Activated CD8-positive, alpha-beta T cell treated with anti-CD3 and anti-CD28 coated beads for 36 hours (primary cell): ENCODE measurements at regions not wholly inside any gene's neighbourhood (a gene's known extent, or its start where the extent isn't known, plus 50 kb on each side); places are given as distances from the start of the nearest gene placed in this dataset.
"Not testable (repeated sequence)": the region's sequence is repeated elsewhere in the genome, so short reads cannot be mapped to it uniquely, and the experiment has no call there.

Source experiments
- ATAC-seq: fragments of 200-7000 bp; cut with Tn5 transposase; one replicate; pipeline ENCODE4 v1.10.0; 2021; ENCODE audit warnings: mild to moderate bottlenecking, moderate library complexity
- CTCF ChIA-PET: fragments of 350-600 bp; sonication (Branson Sonifier 250); formaldehyde crosslinking; loops from one replicate; lab custom pipeline; 2021; ENCODE audit warnings: antibody characterized with exemption; lab: Charles Lee
- POLR2A ChIA-PET: fragments of 350-600 bp; sonication (Branson Sonifier 250); formaldehyde crosslinking; loops from one replicate; lab custom pipeline; 2021; ENCODE audit warnings: antibody characterized with exemption; lab: Charles Lee
- DNase-seq: peaks from one replicate; pipeline ENCODE4 v3.0.0-alpha.2; 2020
- H3K27ac Mint-ChIP-seq: one replicate; pipeline ENCODE4 v1.8.0; 2021; ENCODE audit warnings: mild to moderate bottlenecking, mixed read lengths
- H3K27me3 Mint-ChIP-seq: one replicate; pipeline ENCODE4 v1.8.0; 2021; ENCODE audit warnings: mixed read lengths
- H3K36me3 Mint-ChIP-seq: one replicate; pipeline ENCODE4 v1.8.0; 2021; ENCODE audit warnings: low read depth, mixed read lengths
- H3K4me1 Mint-ChIP-seq: one replicate; pipeline ENCODE4 v1.8.0; 2021; ENCODE audit warnings: low read depth, mixed read lengths
- H3K4me3 Mint-ChIP-seq: one replicate; pipeline ENCODE4 v1.8.0; 2021; ENCODE audit warnings: mild to moderate bottlenecking, moderate library complexity, mixed read lengths
- H3K9me3 Mint-ChIP-seq: one replicate; pipeline ENCODE4 v1.8.0; 2021; ENCODE audit warnings: mixed read lengths
- intact Hi-C: fragments of 100-400 bp; cut with micrococcal nuclease; formaldehyde crosslinking; loops from one replicate; pipeline ENCODE4 v1.10.0; 2022
- TF ChIP-seq, protein P1 (sequence below): fragments of 200-600 bp; IDR thresholded peaks from one replicate; pipeline ENCODE4 v1.8.0; 2022; ENCODE audit warnings: antibody characterized with exemption, mild to moderate bottlenecking

DNA sequence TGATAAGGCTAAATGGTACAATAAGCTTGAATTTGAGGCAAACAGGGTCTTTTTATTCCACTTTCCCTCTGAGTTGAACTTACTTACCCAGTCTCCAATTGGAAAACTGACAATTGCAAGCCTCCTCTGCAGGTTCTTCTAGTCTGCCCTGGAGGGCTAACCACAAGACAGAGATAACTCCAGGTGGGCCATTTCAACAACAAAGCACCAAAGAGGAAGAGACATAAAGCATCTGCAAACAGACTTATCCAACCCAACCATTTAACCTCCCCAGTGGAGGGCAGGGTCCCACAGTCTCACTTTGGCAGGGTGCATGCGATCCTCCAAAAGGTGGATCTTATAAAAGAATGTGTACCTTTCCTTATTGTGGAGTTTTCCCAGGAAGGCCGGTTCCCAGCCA lies 525.8 kb downstream of the DIPK2A start:
- Mint-ChIP-seq H3K9me3 (no peaks in the 10 kb centered on the region), H3K27ac (no peak overlapping the region), H3K27me3 (no peaks in the 10 kb centered on the region), H3K4me1 (no peaks in the 10 kb centered on the region), H3K36me3 (no peaks in the 10 kb centered on the region), H3K4me3 (no peak overlapping the region)
- POLR2A ChIA-PET = no interaction called here
- intact Hi-C loops = no loop called here
- CTCF ChIA-PET = no interaction called here
- no peak for DNase-seq
- TF ChIP-seq, protein P1, sequence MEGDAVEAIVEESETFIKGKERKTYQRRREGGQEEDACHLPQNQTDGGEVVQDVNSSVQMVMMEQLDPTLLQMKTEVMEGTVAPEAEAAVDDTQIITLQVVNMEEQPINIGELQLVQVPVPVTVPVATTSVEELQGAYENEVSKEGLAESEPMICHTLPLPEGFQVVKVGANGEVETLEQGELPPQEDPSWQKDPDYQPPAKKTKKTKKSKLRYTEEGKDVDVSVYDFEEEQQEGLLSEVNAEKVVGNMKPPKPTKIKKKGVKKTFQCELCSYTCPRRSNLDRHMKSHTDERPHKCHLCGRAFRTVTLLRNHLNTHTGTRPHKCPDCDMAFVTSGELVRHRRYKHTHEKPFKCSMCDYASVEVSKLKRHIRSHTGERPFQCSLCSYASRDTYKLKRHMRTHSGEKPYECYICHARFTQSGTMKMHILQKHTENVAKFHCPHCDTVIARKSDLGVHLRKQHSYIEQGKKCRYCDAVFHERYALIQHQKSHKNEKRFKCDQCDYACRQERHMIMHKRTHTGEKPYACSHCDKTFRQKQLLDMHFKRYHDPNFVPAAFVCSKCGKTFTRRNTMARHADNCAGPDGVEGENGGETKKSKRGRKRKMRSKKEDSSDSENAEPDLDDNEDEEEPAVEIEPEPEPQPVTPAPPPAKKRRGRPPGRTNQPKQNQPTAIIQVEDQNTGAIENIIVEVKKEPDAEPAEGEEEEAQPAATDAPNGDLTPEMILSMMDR = no peak
- no peak for ATAC-seq

GRCh38 chr3:144499001-144499930 lies 527.6 kb downstream of the DIPK2A start:
- ATAC-seq = no peak
- DNase-seq = no peak
- TF ChIP-seq, protein P1 = no peak
- H3K4me3 Mint-ChIP-seq = no peak overlapping the region
- H3K9me3 Mint-ChIP-seq = no peaks in the 10 kb centered on the region
- no peak overlapping the region for H3K27ac Mint-ChIP-seq
- no peaks in the 10 kb centered on the region for H3K4me1 Mint-ChIP-seq
- H3K27me3 Mint-ChIP-seq = no peaks in the 10 kb centered on the region
- H3K36me3 Mint-ChIP-seq = no peaks in the 10 kb centered on the region
- intact Hi-C loops = no loop called here
- CTCF ChIA-PET = no interaction called here
- POLR2A ChIA-PET = no interaction called here

GRCh38 chr3:144501467-144501866 lies 529.8 kb downstream of the DIPK2A start:
- Mint-ChIP-seq H3K9me3 (no peaks in the 10 kb centered on the region), H3K36me3 (no peaks in the 10 kb centered on the region), H3K27ac (no peak overlapping the region), H3K4me1 (no peaks in the 10 kb centered on the region), H3K4me3 (no peak overlapping the region), H3K27me3 (no peaks in the 10 kb centered on the region)
- ATAC-seq (no peak), DNase-seq (no peak)
- intact Hi-C loops = no loop called here
- ChIA-PET POLR2A (no interaction called here), CTCF (no interaction called here)
- TF ChIP-seq, protein P1 = no peak

DNA sequence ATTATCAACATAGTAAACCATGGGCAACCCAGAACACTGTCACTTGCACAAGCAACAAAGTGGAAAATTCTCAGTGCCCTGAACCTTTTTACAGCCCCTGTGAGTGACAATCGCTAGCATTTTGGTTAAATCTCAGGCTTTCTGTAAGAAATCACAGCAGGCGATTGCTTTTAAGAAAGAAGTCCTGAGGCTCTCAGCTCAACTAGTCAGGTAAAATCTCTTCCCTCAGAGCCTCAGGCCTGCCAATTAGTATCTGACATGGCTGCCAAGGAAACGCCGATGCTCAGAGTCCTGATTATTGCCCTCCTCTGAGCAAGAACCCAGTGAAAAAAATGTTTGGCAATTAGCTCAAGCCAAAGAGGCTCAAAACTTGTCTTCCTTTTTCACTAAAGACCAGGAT lies 530.8 kb downstream of the DIPK2A start:
- no peaks in the 10 kb centered on the region for H3K9me3 Mint-ChIP-seq
- DNase-seq = no peak

DNA sequence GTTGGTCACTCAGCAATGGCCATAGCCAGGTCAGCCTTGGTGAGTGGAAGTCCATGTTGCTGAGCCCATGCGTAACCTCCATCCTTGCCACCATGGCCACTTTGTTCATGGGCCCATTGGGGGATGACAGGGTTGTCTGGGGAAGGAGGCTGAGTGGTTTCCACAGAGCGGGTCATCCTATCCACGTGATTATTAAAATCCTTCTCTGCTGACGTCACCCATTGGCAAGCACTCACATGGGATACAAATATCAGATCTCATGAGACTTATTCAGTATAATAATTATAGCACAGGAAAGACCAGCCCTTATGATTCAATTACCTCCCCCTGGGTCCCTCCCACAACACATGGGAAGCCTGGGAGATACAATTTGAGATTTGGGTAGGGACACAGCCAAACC lies 534.8 kb downstream of the DIPK2A start:
- DNase-seq, H3K4me3 Mint-ChIP-seq, intact Hi-C loops, H3K9me3 Mint-ChIP-seq, H3K36me3 Mint-ChIP-seq, ATAC-seq, CTCF ChIA-PET, H3K4me1 Mint-ChIP-seq, H3K27me3 Mint-ChIP-seq, H3K27ac Mint-ChIP-seq, POLR2A ChIA-PET: not testable (repeated sequence)

More for the DNA sequence above, 530.8 kb downstream of the DIPK2A start:
- ChIA-PET CTCF (no interaction called here), POLR2A (no interaction called here)
- Mint-ChIP-seq H3K4me3 (no peak overlapping the region), H3K4me1 (no peaks in the 10 kb centered on the region), H3K27ac (no peak overlapping the region), H3K27me3 (no peaks in the 10 kb centered on the region), H3K36me3 (no peaks in the 10 kb centered on the region)
- no peak for ATAC-seq
- intact Hi-C loops = no loop called here
- TF ChIP-seq, protein P1 = no peak
